Nucleus accumbens (tissue), 56 donors: ENCODE measurements at regions not wholly inside any gene's neighbourhood (a gene's known extent, or its start where the extent isn't known, plus 50 kb on each side); places are given as distances from the start of the nearest gene placed in this dataset.

ENCODE experiments used
- DNase-seq, 56 donors: peaks; one replicate each; lab custom pipeline; 2025; lab: John Stamatoyannopoulos, UW

DNA sequence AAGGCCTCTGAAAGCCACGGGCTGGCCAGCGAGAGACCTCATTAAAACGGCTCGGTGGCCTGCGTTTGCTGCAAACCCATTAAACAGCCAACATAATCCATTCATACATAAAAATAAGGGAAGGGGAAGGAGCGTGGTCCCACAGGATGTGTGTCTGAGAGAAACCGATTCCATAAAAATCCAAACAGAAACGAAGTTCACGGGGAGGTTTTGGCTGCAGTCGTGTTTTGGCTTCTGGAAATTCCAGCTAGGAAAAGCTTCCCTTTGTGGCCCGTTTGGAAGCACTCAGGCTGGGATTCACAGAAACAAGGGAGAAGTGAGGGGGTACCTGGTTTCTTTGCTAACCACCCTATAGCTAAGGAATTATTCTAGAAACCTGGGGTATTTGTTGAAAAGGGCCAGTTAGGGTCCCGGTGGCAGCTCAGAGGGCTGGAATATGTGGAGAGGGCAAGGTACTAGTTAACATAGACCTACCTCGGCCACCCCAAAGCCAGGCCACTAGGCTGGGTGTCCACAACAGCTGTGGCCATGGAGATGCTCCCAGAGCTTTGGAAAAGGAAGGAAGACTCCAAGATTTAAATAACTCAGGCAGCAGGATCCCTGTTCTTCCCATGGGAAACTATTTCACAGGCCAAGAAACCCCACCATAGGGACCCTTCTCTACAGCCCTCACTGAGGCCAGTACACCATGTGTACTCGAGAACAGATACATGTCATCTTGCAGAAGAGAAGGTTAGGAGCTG lies 166.8 kb downstream of the BCOR start:
- DNase-seq, result no peak

DNA sequence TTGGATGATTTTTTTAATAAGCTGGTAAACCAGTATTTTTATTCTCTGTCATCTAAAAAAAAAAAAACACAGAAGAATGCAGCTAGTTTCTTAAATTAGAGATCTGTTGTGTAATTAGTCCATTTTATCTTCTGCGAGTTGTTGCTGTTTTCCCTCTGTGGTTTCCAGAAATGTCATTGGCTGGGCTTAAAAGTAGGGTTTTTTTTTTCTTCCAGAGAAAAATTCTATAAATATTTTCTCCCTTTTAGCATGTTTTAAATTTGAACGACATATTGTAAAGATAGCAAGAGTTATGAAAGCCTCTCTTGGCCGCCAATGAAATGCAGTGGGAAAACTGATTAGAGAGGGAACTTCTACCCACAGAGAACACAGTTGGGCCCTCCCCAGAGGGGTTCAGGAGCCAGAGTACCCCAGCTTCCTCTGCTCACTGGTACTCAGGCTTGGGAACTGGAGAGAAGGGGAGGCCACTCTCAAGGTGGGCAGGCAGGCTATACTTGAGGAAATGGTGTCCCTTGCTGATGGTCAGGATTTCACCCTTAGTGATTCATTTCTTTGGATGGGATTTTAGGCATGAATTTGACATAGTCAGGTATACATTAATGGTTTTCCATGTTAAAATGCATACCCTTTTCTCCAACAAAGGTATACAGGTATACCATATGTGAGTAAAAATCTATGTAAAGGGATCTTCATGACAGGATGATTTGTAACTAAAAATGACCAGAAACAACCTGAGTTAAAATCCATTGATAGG lies 166.1 kb downstream of the BCOR start:
- DNase-seq, result no peak

GRCh38 chrX:39935411-39936064 lies 162.2 kb downstream of the BCOR start:
- no peak for DNase-seq

DNA sequence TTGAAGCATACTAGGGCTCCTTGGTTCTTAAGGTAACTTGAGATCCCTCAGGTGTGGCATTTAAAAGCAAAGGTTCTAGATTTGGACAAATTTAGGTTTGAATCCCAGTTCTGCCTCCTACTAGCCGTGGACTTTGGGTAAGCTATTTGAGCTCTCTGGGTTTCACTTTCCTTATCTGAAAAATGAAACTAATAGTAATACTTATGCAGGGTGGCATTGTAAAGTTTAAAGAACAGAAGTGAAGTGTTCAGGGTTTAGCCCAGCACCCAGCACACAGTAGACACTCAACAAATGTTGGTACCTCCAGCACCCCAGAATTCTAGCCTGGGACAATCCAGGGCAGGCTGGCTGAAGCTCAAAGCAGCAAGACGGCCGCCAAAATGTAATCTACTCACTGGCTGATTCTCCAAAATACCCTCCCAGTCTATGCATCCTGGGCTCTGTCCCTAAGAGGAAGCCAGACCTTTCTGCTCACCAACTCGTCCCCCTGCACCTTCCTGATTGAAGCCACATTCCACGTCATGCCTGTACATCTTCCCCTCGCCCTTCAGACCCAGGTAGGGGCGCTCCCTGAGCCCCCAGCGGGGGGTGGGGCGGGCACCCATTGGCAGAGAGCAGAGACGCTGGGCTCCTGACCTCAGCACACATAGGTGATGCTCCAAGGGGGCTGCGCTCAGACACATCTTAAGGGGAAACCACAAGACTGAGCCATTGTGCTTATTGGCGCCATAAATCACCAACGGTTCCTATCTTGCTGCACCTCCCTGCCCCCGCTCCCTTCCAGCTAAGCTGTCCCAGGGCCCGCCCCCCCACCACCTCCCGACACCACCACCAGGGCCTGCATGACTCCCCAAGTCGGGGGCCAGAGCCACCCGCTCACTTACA lies 160.6 kb downstream of the BCOR start:
- no peak for DNase-seq

- DNase-seq, result no peak
Measured at GRCh38 chrX:39938466-39938865, 159.3 kb downstream of the BCOR start.

DNA sequence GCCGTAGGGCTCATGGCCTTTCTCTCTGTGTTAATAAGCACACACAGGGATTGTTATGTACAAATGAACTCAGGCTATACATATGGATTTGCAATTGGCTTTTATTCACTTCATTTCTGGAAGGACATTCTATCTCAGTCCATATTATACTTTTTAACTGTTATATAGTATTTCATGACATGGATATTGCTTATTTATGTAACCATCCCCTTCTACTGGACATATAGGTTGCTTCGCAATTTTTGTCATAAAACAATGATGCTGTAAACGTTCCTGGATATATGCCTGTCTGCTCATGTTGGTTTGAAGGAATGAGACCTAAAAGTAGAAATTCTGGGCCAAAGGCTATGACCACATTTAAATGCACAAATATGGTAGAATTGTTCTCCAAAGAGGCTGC lies 158.1 kb downstream of the BCOR start:
- no peak for DNase-seq

- DNase-seq, result no peak
Measured at GRCh38 chrX:39941332-39941920, 156.3 kb downstream of the BCOR start.

GRCh38 chrX:39944416-39944815 lies 153.3 kb downstream of the BCOR start:
- no peak for DNase-seq

- DNase-seq, result no peak
Measured at GRCh38 chrX:39945709-39946108, 152.0 kb downstream of the BCOR start.

- DNase-seq, result no peak
Measured at GRCh38 chrX:39946822-39947221, 150.9 kb downstream of the BCOR start.

DNA sequence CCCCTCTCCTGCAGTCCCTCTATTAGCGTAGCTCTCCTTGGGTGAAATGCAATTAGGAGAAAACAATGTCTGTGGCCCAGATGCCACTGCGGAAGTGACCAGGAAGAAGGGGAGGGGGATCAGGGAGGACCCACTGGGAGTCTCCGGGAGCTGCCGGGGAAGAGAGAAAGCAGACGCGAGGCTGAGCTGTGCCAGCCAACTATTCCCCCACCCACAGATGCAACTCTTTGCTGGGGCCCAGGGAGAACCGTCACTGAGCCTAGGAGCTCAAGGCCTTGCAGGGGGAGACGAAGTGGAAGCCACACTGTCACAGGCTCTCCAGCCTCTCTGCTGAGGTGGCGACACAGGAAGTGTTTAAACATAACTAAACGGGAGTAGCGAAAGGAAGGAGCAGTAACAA lies 149.2 kb downstream of the BCOR start:
- no peak for DNase-seq

DNA sequence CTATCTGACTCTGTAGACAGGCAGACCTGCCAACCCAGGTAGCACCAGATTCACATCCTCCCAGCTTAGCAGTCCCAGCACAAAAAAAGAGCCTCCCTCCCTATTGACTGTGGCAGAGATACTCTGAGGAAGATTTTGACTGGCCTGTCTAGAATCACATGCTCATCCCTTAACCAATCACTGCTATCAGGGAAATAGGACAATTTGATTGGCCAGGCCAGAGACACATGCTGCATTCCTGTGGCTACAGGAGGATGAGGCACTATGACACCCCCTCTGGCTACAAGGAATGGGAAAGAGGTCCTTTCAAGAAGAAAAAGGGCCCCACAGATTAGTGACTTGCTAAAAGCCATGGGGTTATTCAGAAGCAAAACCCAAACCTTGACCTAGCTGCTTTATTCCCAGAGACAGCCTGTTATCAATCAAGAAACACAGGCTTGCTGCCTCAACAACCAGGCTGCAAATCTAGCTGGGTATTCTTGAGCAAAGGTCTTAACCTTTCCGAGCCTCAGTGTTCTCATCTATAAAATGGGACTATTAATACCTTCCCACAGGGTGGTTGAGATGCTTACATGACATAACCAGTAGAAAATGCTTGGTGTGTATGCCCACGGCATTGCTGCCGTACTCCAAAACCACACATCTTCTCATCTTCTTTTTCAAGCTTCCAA lies 147.6 kb downstream of the BCOR start:
- DNase-seq, result no peak

- no peak for DNase-seq
Measured at GRCh38 chrX:39952989-39953388, 144.8 kb downstream of the BCOR start.

- DNase-seq, result no peak
Measured at GRCh38 chrX:39953879-39954278, 143.9 kb downstream of the BCOR start.

GRCh38 chrX:39954851-39955250 lies 142.9 kb downstream of the BCOR start:
- DNase-seq, result no peak

DNA sequence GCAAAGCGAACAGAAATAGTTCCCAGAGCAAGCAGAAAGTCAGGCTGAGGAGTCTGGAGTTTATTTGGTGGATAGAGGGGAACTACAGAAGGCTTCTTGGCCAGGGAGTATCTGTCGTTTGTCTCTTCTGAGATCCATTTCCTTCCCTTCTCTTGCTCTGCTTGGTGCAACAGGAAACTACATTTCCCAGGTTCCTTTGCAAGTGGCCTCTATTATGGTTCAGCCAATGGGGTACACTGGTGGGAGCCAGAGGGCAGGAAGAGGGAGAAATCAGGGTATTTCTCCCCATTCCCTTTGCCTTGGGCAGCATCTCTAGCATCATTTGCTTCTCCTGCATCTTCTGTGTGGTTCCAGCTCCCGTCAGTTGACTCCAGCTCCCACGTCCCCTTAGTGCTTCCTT lies 142.1 kb downstream of the BCOR start:
- DNase-seq, result no peak

- DNase-seq, result no peak
Measured at GRCh38 chrX:39956803-39957394, 140.9 kb downstream of the BCOR start.

GRCh38 chrX:39957816-39958566 lies 139.8 kb downstream of the BCOR start:
- DNase-seq, result no peak

DNA sequence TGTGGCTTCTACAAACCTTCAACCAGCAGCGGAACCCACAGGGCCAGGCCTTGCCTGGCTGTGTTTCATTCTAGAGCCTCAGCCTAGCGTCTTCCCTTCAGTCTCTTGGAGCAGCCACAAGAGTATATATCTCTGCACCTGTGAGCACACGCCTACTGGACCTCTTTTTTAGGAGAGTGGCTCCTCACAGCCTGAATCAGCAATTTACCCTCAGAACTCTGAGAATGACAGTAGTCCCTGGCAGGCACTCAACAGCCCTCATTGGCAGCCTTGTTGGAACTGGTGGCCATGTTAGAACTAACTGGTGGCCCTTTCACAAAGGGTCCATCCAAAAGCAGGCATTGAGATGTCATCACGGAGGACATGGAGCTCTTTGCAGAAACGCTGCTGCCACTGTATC lies 138.9 kb downstream of the BCOR start:
- DNase-seq, result no peak
